ENCODE measurements at regions not wholly inside any gene's neighbourhood (a gene's known extent, or its start where the extent isn't known, plus 50 kb on each side); places are given as distances from the start of the nearest gene placed in this dataset.
"Not testable (repeated sequence)": the region's sequence is repeated elsewhere in the genome, so short reads cannot be mapped to it uniquely, and the experiment has no call there.

- DNase-seq (ENCODE audit: low read depth): not testable (repeated sequence)
Observed at GRCh38 chr15:81822587-81822986, 223.2 kb downstream of the MEX3B start.

- no peak for DNase-seq (ENCODE audit: low read depth)
Observed at GRCh38 chr15:81819924-81820635, 225.7 kb downstream of the MEX3B start.

- no peak for DNase-seq (ENCODE audit: low read depth)
Observed at GRCh38 chr15:81814882-81815455, 230.8 kb downstream of the MEX3B start.

GRCh38 chr15:81813215-81813614, 232.6 kb downstream of the MEX3B start:
- DNase-seq (ENCODE audit: low read depth): no peak

- DNase-seq (ENCODE audit: low read depth): no peak
Observed at GRCh38 chr15:81812456-81812855, 233.4 kb downstream of the MEX3B start.

- DNase-seq (ENCODE audit: low read depth): no peak
Observed at GRCh38 chr15:81811736-81812135, 234.1 kb downstream of the MEX3B start.

GRCh38 chr15:81809543-81809942, 236.3 kb downstream of the MEX3B start:
- no peak for DNase-seq (ENCODE audit: low read depth)

- DNase-seq (ENCODE audit: low read depth): no peak
Observed at GRCh38 chr15:81807806-81808205, 238.0 kb downstream of the MEX3B start.

GRCh38 chr15:81807186-81807585, 238.6 kb downstream of the MEX3B start:
- DNase-seq (ENCODE audit: low read depth): no peak

- no peak for DNase-seq (ENCODE audit: low read depth)
Observed at GRCh38 chr15:81795899-81796298, 249.9 kb downstream of the MEX3B start.

GRCh38 chr15:81792646-81793045, 253.2 kb downstream of the MEX3B start:
- DNase-seq (ENCODE audit: low read depth): no peak

- not testable (repeated sequence) for DNase-seq (ENCODE audit: low read depth)
Observed at GRCh38 chr15:81791322-81791721, 254.5 kb downstream of the MEX3B start.

- DNase-seq (ENCODE audit: low read depth): no peak
Observed at GRCh38 chr15:81789403-81789802, 256.4 kb downstream of the MEX3B start.

GRCh38 chr15:81786776-81787175, 259.0 kb downstream of the MEX3B start:
- DNase-seq (ENCODE audit: low read depth): no peak

GRCh38 chr15:81785679-81786078, 260.1 kb downstream of the MEX3B start:
- no peak for DNase-seq (ENCODE audit: low read depth)

GRCh38 chr15:81785181-81785580, 260.6 kb downstream of the MEX3B start:
- no peak for DNase-seq (ENCODE audit: low read depth)

- no peak for DNase-seq (ENCODE audit: low read depth)
Observed at GRCh38 chr15:81784751-81785150, 261.1 kb downstream of the MEX3B start.

GRCh38 chr15:81783586-81783985, 262.2 kb downstream of the MEX3B start:
- no peak for DNase-seq (ENCODE audit: low read depth)

- no peak for DNase-seq (ENCODE audit: low read depth)
Observed at GRCh38 chr15:81783076-81783475, 262.7 kb downstream of the MEX3B start.

- no peak for DNase-seq (ENCODE audit: low read depth)
Observed at GRCh38 chr15:81781395-81781794, 264.4 kb downstream of the MEX3B start.

- DNase-seq (ENCODE audit: low read depth): no peak
Observed at GRCh38 chr15:81780966-81781365, 264.9 kb downstream of the MEX3B start.

GRCh38 chr15:81779181-81779580, 266.6 kb downstream of the MEX3B start:
- DNase-seq (ENCODE audit: low read depth): no peak

GRCh38 chr15:81777546-81777945, 268.3 kb downstream of the MEX3B start:
- no peak for DNase-seq (ENCODE audit: low read depth)

- no peak for DNase-seq (ENCODE audit: low read depth)
Observed at GRCh38 chr15:81776976-81777375, 268.8 kb downstream of the MEX3B start.
